Activated naive CD4-positive, alpha-beta T cell treated with anti-CD3 and anti-CD28 coated beads for 36 hours (primary cell): ENCODE measurements at regions not wholly inside any gene's neighbourhood (a gene's known extent, or its start where the extent isn't known, plus 50 kb on each side); places are given as distances from the start of the nearest gene placed in this dataset.

Source experiments
- CTCF ChIA-PET: fragments of 350-600 bp; sonication (Branson Sonifier 250); formaldehyde crosslinking; loops from one replicate; lab custom pipeline; 2021; ENCODE audit warnings: antibody characterized with exemption; lab: Charles Lee
- DNase-seq: peaks from one replicate; pipeline ENCODE4 v3.0.0-alpha.2; 2020
- H3K27ac Mint-ChIP-seq: one replicate; pipeline ENCODE4 v1.8.0; 2021; ENCODE audit warnings: mild to moderate bottlenecking, mixed read lengths
- H3K27me3 Mint-ChIP-seq: one replicate; pipeline ENCODE4 v1.8.0; 2021; ENCODE audit warnings: low read depth, mixed read lengths
- H3K36me3 Mint-ChIP-seq: one replicate; pipeline ENCODE4 v1.8.0; 2021; ENCODE audit warnings: low read depth, mixed read lengths
- H3K4me1 Mint-ChIP-seq: one replicate; pipeline ENCODE4 v1.8.0; 2021; ENCODE audit warnings: low read depth, mixed read lengths
- H3K4me3 Mint-ChIP-seq: one replicate; pipeline ENCODE4 v1.8.0; 2021; ENCODE audit warnings: mild to moderate bottlenecking, moderate library complexity, mixed read lengths
- H3K9me3 Mint-ChIP-seq: one replicate; pipeline ENCODE4 v1.8.0; 2021; ENCODE audit warnings: mixed read lengths
- intact Hi-C: fragments of 100-400 bp; cut with micrococcal nuclease; formaldehyde crosslinking; loops from one replicate; pipeline ENCODE4 v1.15.1; 2023

DNA sequence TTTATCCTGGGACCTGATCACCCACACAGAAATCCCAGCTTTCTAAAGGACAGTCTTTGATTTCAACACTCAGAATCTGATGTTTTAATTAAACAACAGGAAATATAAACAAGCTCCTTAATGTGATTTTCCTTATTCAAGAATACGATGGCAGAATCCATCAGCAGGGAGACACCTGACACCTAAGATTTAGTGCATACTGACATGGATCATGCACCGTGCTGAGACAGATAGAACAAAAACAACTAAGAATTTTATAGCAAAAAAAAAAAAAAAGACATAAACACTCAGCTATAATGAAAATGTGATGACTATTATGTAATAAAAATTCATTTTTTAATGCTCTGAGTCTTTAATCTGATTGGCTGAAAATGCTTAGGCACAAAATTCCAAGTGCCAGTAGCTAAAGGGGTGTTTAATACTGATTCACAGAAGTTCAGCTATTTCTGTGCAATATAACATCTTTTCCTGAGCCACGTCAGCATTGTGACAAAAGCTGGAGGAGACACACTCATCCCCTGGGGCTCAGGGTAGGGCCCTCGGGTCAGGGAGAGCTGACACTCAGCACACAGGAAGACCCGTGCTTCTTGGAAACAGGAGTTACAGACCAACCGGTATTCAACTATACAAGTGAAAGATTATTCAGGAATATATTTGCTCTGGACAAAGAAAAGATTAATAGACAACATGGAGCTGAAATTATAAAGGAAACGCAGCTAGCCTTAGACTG is 247.4 kb downstream of the FBXO15 start:
- CTCF ChIA-PET, result interaction anchor here (0.6 to 0.7 kb wide), 2 partner anchors 152 to 306 kb away, joined by 3 to 4 read pairs; no protein-coding TSS in a partner anchor
- intact Hi-C loops, result no loop called here
- Mint-ChIP-seq H3K27ac (no peak overlapping the region), H3K4me1 (no peaks in the 10 kb centered on the region), H3K9me3 (no peaks in the 10 kb centered on the region), H3K36me3 (no peaks in the 10 kb centered on the region), H3K4me3 (no peak overlapping the region), H3K27me3 (peaks cover 11% of the 10 kb centered on the region)
- DNase-seq, result no peak

DNA sequence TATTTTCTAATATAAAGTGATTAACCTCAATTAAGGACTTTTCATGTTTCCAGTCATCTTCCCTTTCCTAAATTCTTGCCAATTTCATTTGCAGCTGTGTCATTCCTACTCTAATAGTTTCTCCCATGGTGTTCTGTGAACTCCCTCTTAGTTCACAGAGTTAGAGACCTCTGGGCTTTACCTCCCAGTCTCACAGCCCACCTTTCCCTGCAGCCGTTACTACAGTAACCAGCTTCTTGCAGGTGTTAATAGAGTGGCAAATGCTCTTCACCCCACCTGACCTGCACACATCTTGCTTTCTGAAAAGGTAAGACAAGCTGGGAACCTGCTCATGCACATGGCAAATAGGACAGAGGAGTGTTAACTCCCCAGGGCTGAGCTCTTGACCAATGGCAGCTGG is 250.1 kb downstream of the FBXO15 start:
- H3K27ac Mint-ChIP-seq, result no peak overlapping the region
- intact Hi-C loops, result no loop called here
- no peaks in the 10 kb centered on the region for H3K4me1 Mint-ChIP-seq
- H3K9me3 Mint-ChIP-seq, result no peaks in the 10 kb centered on the region
- H3K4me3 Mint-ChIP-seq, result no peak overlapping the region
- no peak for DNase-seq
- H3K27me3 Mint-ChIP-seq, result peaks cover 3% of the 10 kb centered on the region
- CTCF ChIA-PET, result no interaction called here
- H3K36me3 Mint-ChIP-seq, result no peaks in the 10 kb centered on the region

DNA sequence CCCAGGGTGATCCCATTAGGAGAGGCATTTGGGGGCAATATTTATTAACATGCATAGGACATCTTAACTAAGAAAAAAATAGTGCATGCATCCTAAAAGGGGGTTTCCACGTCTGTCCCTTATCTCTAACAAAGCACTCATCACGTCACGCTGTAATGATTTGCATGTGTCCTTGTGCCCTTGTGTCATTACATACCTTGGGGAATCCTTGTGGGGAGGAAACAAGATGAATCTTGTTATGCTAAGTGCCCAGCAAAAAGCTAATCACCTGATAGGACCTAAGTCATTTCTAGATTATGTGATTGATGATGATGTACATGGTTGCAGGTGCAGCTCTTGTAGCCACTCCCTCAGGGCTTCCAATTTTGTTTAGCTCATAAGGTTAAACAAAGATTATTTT is 250.9 kb downstream of the FBXO15 start:
- Mint-ChIP-seq H3K27me3 (peaks cover 3% of the 10 kb centered on the region), H3K4me1 (no peaks in the 10 kb centered on the region), H3K9me3 (no peaks in the 10 kb centered on the region), H3K4me3 (no peak overlapping the region), H3K27ac (no peak overlapping the region), H3K36me3 (no peaks in the 10 kb centered on the region)
- DNase-seq, result no peak
- CTCF ChIA-PET, result no interaction called here
- intact Hi-C loops, result no loop called here

DNA sequence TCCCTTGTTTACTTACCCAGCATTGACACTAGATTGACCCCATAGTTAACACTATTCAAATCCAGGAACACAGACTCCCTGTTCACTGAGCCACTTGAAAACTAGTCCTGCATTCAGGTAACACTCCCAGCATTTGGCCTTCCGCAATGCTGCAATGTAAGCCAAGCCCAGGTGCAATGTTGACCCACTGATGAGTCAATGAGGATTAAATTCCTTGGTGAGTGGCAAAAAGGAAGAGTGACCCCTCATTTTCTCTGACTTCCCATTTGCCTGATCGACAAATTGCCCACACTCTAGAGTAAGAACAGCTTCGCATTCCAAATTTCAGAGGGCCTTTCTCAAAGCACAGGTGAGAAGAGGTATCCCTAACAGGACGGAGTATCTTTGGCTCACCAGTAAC is 251.9 kb downstream of the FBXO15 start:
- H3K27me3 Mint-ChIP-seq, result peaks cover 3% of the 10 kb centered on the region
- no peaks in the 10 kb centered on the region for H3K36me3 Mint-ChIP-seq
- intact Hi-C loops, result no loop called here
- CTCF ChIA-PET, result interaction anchor here (0.6 kb wide), 2 partner anchors 64 to 1230 kb away, joined by 3 read pairs; no protein-coding TSS in a partner anchor
- H3K9me3 Mint-ChIP-seq, result no peaks in the 10 kb centered on the region
- no peak overlapping the region for H3K27ac Mint-ChIP-seq
- H3K4me3 Mint-ChIP-seq, result no peak overlapping the region
- no peak for DNase-seq
- no peaks in the 10 kb centered on the region for H3K4me1 Mint-ChIP-seq

DNA sequence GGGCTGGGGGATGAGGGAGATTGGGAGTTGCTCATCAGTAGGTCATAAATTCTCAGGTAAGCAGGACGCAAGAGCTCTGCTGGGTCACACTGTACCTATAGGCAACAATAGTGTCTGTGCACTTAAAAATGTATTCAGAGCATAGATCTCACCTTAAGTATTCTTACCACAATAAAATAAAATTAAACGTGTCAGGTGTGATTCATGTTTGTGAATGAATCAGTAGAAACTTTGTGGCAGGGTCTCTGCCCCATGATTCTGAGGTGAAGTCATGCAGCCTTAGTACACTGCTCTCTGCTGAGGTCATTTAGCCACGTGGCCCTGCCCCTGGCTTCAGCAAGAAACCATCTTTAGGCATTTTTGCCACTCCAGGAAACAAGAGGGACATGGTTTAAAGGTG is 253.8 kb downstream of the FBXO15 start:
- CTCF ChIA-PET, result interaction anchor here (0.7 kb wide), 1 partner anchor 1280 kb away, joined by 3 read pairs; no protein-coding TSS in a partner anchor
- Mint-ChIP-seq H3K27ac (no peak overlapping the region), H3K4me3 (no peak overlapping the region), H3K4me1 (no peaks in the 10 kb centered on the region), H3K36me3 (no peaks in the 10 kb centered on the region), H3K9me3 (no peaks in the 10 kb centered on the region), H3K27me3 (peaks cover 7% of the 10 kb centered on the region)
- intact Hi-C loops, result no loop called here
- DNase-seq, result no peak

DNA sequence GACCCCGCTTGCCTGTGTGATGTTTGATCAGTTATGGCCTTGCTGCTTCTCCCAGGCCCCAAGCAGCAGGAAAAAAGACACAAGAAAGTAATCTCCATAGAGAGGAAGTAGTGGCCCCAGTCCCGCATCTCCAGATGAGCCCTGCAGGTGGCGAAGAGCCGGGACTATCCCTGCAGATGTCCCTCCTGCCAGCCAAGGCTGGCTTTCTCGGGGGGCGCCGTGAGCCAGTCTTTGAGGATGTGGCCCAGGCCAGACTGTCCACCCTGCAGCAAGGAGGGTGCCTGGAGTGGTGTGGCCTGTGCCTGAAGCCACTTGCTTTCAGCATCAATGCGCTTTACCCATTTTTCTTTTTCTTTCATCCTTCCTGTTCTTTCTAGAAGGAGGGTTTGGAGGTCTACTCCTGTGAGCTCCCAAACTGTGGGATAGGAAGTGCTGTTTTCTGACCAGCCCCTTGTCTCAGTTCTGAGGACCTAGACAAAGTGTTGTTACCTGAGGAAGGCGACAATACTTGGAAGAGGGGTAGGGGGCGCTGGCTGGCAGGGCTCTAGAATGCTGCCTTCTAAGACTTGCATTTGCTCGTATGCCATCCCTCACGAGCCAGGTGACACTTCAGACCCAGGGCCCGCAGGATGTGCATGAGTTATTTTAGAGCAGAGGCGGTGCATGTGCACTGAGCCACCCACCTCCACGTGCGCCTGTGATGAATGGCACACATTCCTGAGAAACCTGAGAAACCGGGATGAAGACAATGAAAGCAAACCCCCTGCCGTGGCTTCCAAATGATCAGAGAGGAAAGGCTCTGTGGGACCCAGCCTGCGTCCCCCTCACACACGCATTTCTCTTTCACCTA is 255.8 kb downstream of the FBXO15 start:
- Mint-ChIP-seq H3K4me3 (no peak overlapping the region), H3K4me1 (no peaks in the 10 kb centered on the region), H3K36me3 (no peaks in the 10 kb centered on the region), H3K27ac (no peak overlapping the region), H3K9me3 (no peaks in the 10 kb centered on the region), H3K27me3 (peaks cover 7% of the 10 kb centered on the region)
- intact Hi-C loops, result loop anchor here (1.0 kb wide), 1 partner anchor 226 kb away; no protein-coding TSS in a partner anchor
- CTCF ChIA-PET, result interaction anchor here (0.7 kb wide), 1 partner anchor 23 kb away, joined by 3 read pairs; no protein-coding TSS in a partner anchor
- DNase-seq, result peak; percentile 20

DNA sequence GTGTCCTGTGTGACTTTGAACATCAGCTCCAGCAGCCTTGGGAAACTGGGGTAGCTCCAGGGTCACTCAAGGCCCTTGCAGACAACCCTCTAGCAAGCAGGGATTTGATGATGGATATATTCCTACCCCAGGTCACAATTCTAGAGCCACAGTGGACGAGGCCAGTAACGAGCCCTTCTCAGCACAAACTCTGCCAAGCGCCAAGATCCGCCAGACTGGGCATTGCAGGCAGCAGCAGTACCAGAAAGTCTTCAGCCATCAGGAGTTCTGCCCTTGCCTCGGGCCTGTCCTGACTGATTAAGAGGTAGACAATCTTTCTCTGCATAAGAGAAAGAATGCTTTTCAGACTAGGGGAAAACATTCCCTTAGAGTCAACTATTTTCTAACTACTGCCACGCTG is 259.1 kb downstream of the FBXO15 start:
- no peaks in the 10 kb centered on the region for H3K9me3 Mint-ChIP-seq
- H3K36me3 Mint-ChIP-seq, result no peaks in the 10 kb centered on the region
- intact Hi-C loops, result no loop called here
- peaks cover 10% of the 10 kb centered on the region for H3K27me3 Mint-ChIP-seq
- no peaks in the 10 kb centered on the region for H3K4me1 Mint-ChIP-seq
- H3K4me3 Mint-ChIP-seq, result no peak overlapping the region
- no peak for DNase-seq
- no peak overlapping the region for H3K27ac Mint-ChIP-seq
- CTCF ChIA-PET, result no interaction called here

DNA sequence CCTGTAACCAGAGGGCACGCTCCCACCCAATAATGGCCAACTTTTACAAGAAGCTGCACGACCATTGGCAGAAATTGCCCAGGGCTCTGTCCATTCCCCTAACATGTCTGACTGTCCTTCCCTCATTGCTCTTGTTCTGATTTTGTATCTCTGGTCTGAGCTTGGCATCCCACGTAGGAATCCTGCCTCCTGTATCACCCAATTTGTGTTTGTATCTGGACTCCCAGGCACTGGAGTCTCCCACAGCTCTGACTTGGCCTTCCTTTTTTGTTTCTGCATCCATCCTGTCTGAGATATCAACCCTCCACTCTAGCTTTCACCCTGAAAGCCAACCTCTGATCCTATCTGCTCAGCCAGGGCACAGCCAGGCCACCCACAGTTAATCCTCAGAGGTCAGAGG is 259.8 kb downstream of the FBXO15 start:
- H3K27me3 Mint-ChIP-seq, result peaks cover 8% of the 10 kb centered on the region
- H3K4me3 Mint-ChIP-seq, result no peak overlapping the region
- CTCF ChIA-PET, result no interaction called here
- H3K27ac Mint-ChIP-seq, result no peak overlapping the region
- no peaks in the 10 kb centered on the region for H3K36me3 Mint-ChIP-seq
- H3K4me1 Mint-ChIP-seq, result no peaks in the 10 kb centered on the region
- H3K9me3 Mint-ChIP-seq, result no peaks in the 10 kb centered on the region
- intact Hi-C loops, result no loop called here
- no peak for DNase-seq

DNA sequence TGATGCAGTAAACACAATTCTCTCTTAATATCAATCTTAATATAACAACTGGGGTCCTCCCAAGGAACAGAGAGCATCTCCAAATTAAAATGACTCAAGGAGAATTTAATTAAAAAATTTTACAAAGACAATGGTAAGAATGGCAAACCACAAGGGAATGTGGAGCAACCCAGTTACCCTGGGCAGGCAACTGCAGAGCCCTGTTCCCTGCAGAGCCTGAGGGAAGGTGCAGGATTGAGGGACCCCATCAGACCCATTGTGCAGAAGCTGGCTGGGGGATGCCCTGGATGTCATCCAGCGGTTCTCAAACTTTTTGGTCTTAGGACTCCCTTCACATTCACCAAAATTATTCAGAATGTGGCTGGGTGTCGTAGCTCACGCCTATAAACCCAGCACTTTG is 262.8 kb downstream of the FBXO15 start:
- DNase-seq, result no peak
- no peaks in the 10 kb centered on the region for H3K9me3 Mint-ChIP-seq
- H3K36me3 Mint-ChIP-seq, result no peaks in the 10 kb centered on the region
- H3K27me3 Mint-ChIP-seq, result peaks cover 3% of the 10 kb centered on the region
- no peak overlapping the region for H3K27ac Mint-ChIP-seq
- intact Hi-C loops, result no loop called here
- CTCF ChIA-PET, result no interaction called here
- no peaks in the 10 kb centered on the region for H3K4me1 Mint-ChIP-seq
- no peak overlapping the region for H3K4me3 Mint-ChIP-seq

DNA sequence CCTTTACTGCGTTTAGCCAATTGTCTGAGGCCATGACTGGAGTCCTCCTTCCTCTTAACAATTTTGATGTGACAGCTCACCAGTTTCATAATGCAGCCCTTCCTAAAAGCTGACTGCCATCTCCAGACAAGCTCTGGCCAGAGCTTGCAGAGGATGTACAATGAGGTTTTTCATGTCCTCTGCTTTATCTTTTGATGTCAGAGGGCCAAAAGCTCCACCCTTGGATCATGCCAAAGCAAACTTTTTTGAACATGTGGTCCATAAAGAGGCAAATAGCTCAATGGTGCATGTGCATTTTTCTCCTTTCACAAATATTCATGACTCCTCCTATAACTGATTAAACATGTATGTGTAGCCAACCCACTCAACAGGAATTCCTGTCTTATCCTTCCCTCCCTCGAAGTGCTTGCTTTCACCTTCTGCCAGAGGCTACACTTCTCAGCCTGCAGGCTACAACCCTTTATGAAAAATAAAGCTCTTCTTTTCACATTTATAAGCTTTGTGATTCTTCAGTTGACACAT is 266.2 kb downstream of the FBXO15 start:
- Mint-ChIP-seq H3K27ac (no peak overlapping the region), H3K9me3 (no peaks in the 10 kb centered on the region), H3K4me3 (no peak overlapping the region), H3K27me3 (peaks cover 3% of the 10 kb centered on the region), H3K4me1 (no peaks in the 10 kb centered on the region), H3K36me3 (no peaks in the 10 kb centered on the region)
- no peak for DNase-seq
- CTCF ChIA-PET, result interaction anchor here (0.6 kb wide), 1 partner anchor 242 kb away, joined by 3 read pairs; no protein-coding TSS in a partner anchor
- intact Hi-C loops, result no loop called here

DNA sequence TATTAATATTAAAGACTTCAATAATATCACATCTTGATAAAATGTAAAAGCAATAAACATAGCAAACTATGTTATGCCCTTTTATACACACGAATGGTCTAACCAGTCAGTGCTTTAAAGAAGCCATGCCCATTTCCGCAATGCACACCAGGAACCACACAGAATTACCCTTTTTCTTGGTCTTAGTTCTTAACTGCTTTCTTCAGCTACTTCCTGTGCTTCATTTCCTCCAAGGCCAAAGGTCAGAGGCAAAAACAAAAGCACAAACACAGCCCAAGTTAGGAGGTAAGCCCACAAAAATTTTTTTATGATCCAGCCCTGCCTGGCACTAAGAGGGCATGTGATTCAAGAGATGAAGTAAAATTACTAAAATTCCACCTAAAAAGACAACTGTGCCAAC is 267.2 kb downstream of the FBXO15 start:
- Mint-ChIP-seq H3K4me1 (no peaks in the 10 kb centered on the region), H3K27ac (no peak overlapping the region), H3K27me3 (peaks cover 3% of the 10 kb centered on the region), H3K9me3 (no peaks in the 10 kb centered on the region), H3K4me3 (no peak overlapping the region), H3K36me3 (no peaks in the 10 kb centered on the region)
- CTCF ChIA-PET, result no interaction called here
- intact Hi-C loops, result no loop called here
- DNase-seq, result no peak

DNA sequence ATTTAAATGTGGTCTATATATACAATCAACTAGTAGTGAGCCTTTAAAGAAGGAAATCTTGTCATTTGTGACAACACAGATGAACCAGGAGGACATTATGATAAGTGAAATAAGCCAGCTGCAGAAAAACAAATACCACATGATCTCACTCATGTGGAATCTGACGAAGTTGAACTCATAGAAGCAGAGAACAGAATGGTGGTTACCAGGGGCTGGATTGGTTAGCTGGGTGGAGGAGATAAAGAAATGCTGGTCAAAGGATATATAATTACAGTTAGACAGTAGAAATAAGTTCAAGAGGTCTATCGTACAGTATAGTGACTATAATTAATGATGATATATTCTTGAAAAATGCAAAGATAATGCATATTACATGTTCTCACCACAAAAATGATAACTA is 267.9 kb downstream of the FBXO15 start:
- CTCF ChIA-PET, result no interaction called here
- intact Hi-C loops, result no loop called here
- H3K9me3 Mint-ChIP-seq, result no peaks in the 10 kb centered on the region
- H3K4me3 Mint-ChIP-seq, result no peak overlapping the region
- no peak for DNase-seq
- no peak overlapping the region for H3K27ac Mint-ChIP-seq
- peaks cover 3% of the 10 kb centered on the region for H3K27me3 Mint-ChIP-seq
- no peaks in the 10 kb centered on the region for H3K4me1 Mint-ChIP-seq
- no peaks in the 10 kb centered on the region for H3K36me3 Mint-ChIP-seq
